Ovary (tissue), 7 donors: ENCODE measurements at regions not wholly inside any gene's neighbourhood (a gene's known extent, or its start where the extent isn't known, plus 50 kb on each side); places are given as distances from the start of the nearest gene placed in this dataset.

Experiments
- DNase-seq, 5 donors: peaks; one replicate each; pipeline ENCODE4 v3.0.0-alpha.2; 2019 to 2020
- H3K27ac ChIP-seq, 2 donors: fragments of 200-600 bp; one replicate each; pipeline versions ENCODE4 v1.5.1 to v1.8.0; 2019 to 2022
- H3K27me3 ChIP-seq: fragments of 200-600 bp; one replicate; pipeline ENCODE4 v1.8.0; 2022
- H3K36me3 ChIP-seq: fragments of 200-600 bp; sonication (generic); one replicate; pipeline ENCODE4 v1.5.1; 2019
- H3K4me1 ChIP-seq: one replicate; pipeline ENCODE4 v1.8.1; 2013; ENCODE audit warnings: mild to moderate bottlenecking, moderate library complexity; ENCODE audit not compliant: insufficient read depth
- H3K4me3 ChIP-seq: fragments of 200-600 bp; sonication (generic); one replicate; pipeline ENCODE4 v1.5.1; 2017
- H3K9me3 ChIP-seq, 2 donors: fragments of 200-600 bp in 1 of 2; sonication (generic) in 1 of 2; one replicate each; pipeline versions ENCODE4 v1.5.1 to v1.8.1; 2013 to 2019; ENCODE audit warnings: mild to moderate bottlenecking in 1 of 2, moderate library complexity in 1 of 2
- CTCF ChIP-seq, 3 donors: fragments of 450-650 bp in 2 of 3; fragments of 200-600 bp in 1 of 3; IDR thresholded peaks; one replicate each; pipeline versions ENCODE4 v1.5.1 to v1.8.0; 2016 to 2022; ENCODE audit warnings: antibody characterized with exemption in 3 of 3, mild to moderate bottlenecking in 1 of 3
- EP300 ChIP-seq: sonication (generic); formaldehyde crosslinking; IDR thresholded peaks from one replicate; pipeline ENCODE4 v1.6.1; 2017; ENCODE audit warnings: antibody characterized with exemption
- POLR2A ChIP-seq: fragments of 450-650 bp; IDR thresholded peaks from one replicate; pipeline ENCODE4 v1.6.1; 2017; ENCODE audit warnings: antibody characterized with exemption, mild to moderate bottlenecking, moderate library complexity
- WGBS, 3 donors: extraction: QIAGEN DNeasy Blood & Tissue Kit in 1 of 3; methylation state at CpG; one replicate each; pipeline versions ENCODE4 v1.1.5 to v1.1.7; 2013 to 2017; 5-methylcytosine and 5-hydroxymethylcytosine counted together
- intact Hi-C, 4 donors: fragments of 100-400 bp; cut with DNase I; formaldehyde crosslinking; loops; one replicate each; pipeline versions ENCODE4 v1.11.0 to v1.15.1; 2022 to 2023
- donor health status: DM: no; HTN: no; CAD: no; lungs with moderate emphysema.
- donor health status: DM: no; HTN: no; CAD: no.
- donor health status: Bipolar disorder and iron deficiency.
- donor health status: DM: no; HTN: no; CAD: no.
- donor health status: DM: yes; HTN: yes; CAD: no.

GRCh38 chr2:198795419-198795818 lies 662.3 kb downstream of the SATB2 start:
- H3K4me3 ChIP-seq: no peak overlapping the region
- H3K36me3 ChIP-seq: no peaks in the 10 kb centered on the region
- H3K9me3 ChIP-seq: no peaks in the 10 kb centered on the region
- WGBS, 3 donors: 86 to 91% (median 90%) methylated on average over 2 of the region's 2 CpGs
- no peaks in the 10 kb centered on the region for H3K27me3 ChIP-seq
- intact Hi-C loops: no loop called here
- TF ChIP-seq POLR2A (no peak), CTCF (IDR thresholded peaks at IDR 0.05) (no peak), EP300 (no peak)
- no peak for DNase-seq
- H3K27ac ChIP-seq: no peak overlapping the region
- H3K4me1 ChIP-seq: no peaks in the 10 kb centered on the region

- Histone ChIP-seq H3K27me3 (no peaks in the 10 kb centered on the region), H3K36me3 (no peaks in the 10 kb centered on the region), H3K4me1 (no peaks in the 10 kb centered on the region), H3K4me3 (no peak overlapping the region), H3K9me3 (no peaks in the 10 kb centered on the region), H3K27ac (no peak overlapping the region)
- intact Hi-C loops: no loop called here
- no peak for DNase-seq
- TF ChIP-seq CTCF (IDR thresholded peaks at IDR 0.05) (no peak), POLR2A (no peak)
- 0 to 1% (median 1%) methylated on average over 1 of the region's 1 CpG for WGBS, 3 donors
These were observed 666.1 kb downstream of the SATB2 start for GRCh38 chr2:198791623-198792022.

- no peak overlapping the region for H3K27ac ChIP-seq
- TF ChIP-seq POLR2A: no peak
- TF ChIP-seq CTCF (IDR thresholded peaks at IDR 0.05): no peak
- TF ChIP-seq EP300: no peak
- intact Hi-C loops: no loop called here
- no peaks in the 10 kb centered on the region for H3K36me3 ChIP-seq
- H3K9me3 ChIP-seq: no peaks in the 10 kb centered on the region
- H3K4me1 ChIP-seq: no peaks in the 10 kb centered on the region
- no peak overlapping the region for H3K4me3 ChIP-seq
- 16 to 37% (median 31%) methylated on average over 2 of the region's 2 CpGs for WGBS, 3 donors
- no peak for DNase-seq
- no peaks in the 10 kb centered on the region for H3K27me3 ChIP-seq
These were observed 669.1 kb downstream of the SATB2 start for GRCh38 chr2:198788676-198789075.

- Histone ChIP-seq H3K4me3 (no peak overlapping the region), H3K27me3 (no peaks in the 10 kb centered on the region), H3K9me3 (no peaks in the 10 kb centered on the region), H3K27ac (no peak overlapping the region), H3K36me3 (no peaks in the 10 kb centered on the region), H3K4me1 (no peaks in the 10 kb centered on the region)
- intact Hi-C loops: no loop called here
- TF ChIP-seq CTCF (IDR thresholded peaks at IDR 0.05) (no peak), POLR2A (no peak), EP300 (no peak)
- DNase-seq: no peak
- 82 to 91% (median 91%) methylated on average over 3 of the region's 3 CpGs for WGBS, 3 donors
These were observed 675.0 kb downstream of the SATB2 start for GRCh38 chr2:198782734-198783133.
